EL (cell line): ENCODE measurements at regions not wholly inside any gene's neighbourhood (a gene's known extent, or its start where the extent isn't known, plus 50 kb on each side); places are given as distances from the start of the nearest gene placed in this dataset.
"Not testable (repeated sequence)": the region's sequence is repeated elsewhere in the genome, so short reads cannot be mapped to it uniquely, and the experiment has no call there.

Experiments
- DNase-seq: peaks from one replicate; pipeline ENCODE4 v3.0.0-alpha.2; 2016

- DNase-seq, result no peak
Observed at GRCh38 chr18:47669815-47670214, 260.6 kb downstream of the SMAD2 start.

GRCh38 chr18:47658498-47658897 lies 272.0 kb downstream of the SMAD2 start:
- no peak for DNase-seq

GRCh38 chr18:47654988-47655387 lies 275.5 kb downstream of the SMAD2 start:
- DNase-seq, result no peak

- DNase-seq, result no peak
Observed at GRCh38 chr18:47644896-47645295, 285.6 kb downstream of the SMAD2 start.

- DNase-seq, result not testable (repeated sequence)
Observed at GRCh38 chr18:47637551-47637950, 292.9 kb downstream of the SMAD2 start.

- no peak for DNase-seq
Observed at GRCh38 chr18:47635416-47635815, 295.0 kb downstream of the SMAD2 start.

GRCh38 chr18:47632970-47633635 lies 297.4 kb downstream of the SMAD2 start:
- DNase-seq, result no peak

GRCh38 chr18:47628893-47629292 lies 301.6 kb downstream of the SMAD2 start:
- no peak for DNase-seq

GRCh38 chr18:47628240-47628781 lies 302.1 kb downstream of the SMAD2 start:
- DNase-seq, result no peak

- DNase-seq, result no peak
Observed at GRCh38 chr18:47627030-47627429, 303.4 kb downstream of the SMAD2 start.

GRCh38 chr18:47619771-47620448 lies 310.5 kb downstream of the SMAD2 start:
- no peak for DNase-seq

GRCh38 chr18:47618758-47619157 lies 311.7 kb downstream of the SMAD2 start:
- no peak for DNase-seq

GRCh38 chr18:47615043-47615442 lies 315.4 kb downstream of the SMAD2 start:
- DNase-seq, result no peak

GRCh38 chr18:47613929-47614328 lies 316.5 kb downstream of the SMAD2 start:
- no peak for DNase-seq

GRCh38 chr18:47611649-47612048 lies 318.8 kb downstream of the SMAD2 start:
- DNase-seq, result no peak

- no peak for DNase-seq
Observed at GRCh38 chr18:47606526-47606925, 323.9 kb downstream of the SMAD2 start.

- DNase-seq, result no peak
Observed at GRCh38 chr18:47605093-47605492, 325.4 kb downstream of the SMAD2 start.

- no peak for DNase-seq
Observed at GRCh38 chr18:47604021-47604420, 326.4 kb downstream of the SMAD2 start.

GRCh38 chr18:47603158-47603557 lies 327.3 kb downstream of the SMAD2 start:
- DNase-seq, result no peak

- DNase-seq, result no peak
Observed at GRCh38 chr18:47602273-47602897, 328.1 kb downstream of the SMAD2 start.

GRCh38 chr18:47601581-47602272 lies 328.7 kb downstream of the SMAD2 start:
- no peak for DNase-seq

- DNase-seq, result peak; percentile 17
Observed at GRCh38 chr18:47595831-47596501, 334.5 kb downstream of the SMAD2 start.

GRCh38 chr18:47594621-47595086 lies 335.8 kb downstream of the SMAD2 start:
- no peak for DNase-seq
